GM18907 (cell line): ENCODE measurements at regions not wholly inside any gene's neighbourhood (a gene's known extent, or its start where the extent isn't known, plus 50 kb on each side); places are given as distances from the start of the nearest gene placed in this dataset.

Experiments
- ATAC-seq: cut with Tn5 transposase; IDR thresholded peaks from one replicate; pipeline ENCODE4 v1.9.1; 2021; ENCODE audit warnings: mild to moderate bottlenecking, moderate library complexity; ENCODE audit not compliant: unreplicated experiment

- no peak for ATAC-seq
Measured at GRCh38 chr6:44500074-44500473, 112.6 kb downstream of the CDC5L start.

- no peak for ATAC-seq
Measured at GRCh38 chr6:44503471-44503870, 116.0 kb downstream of the CDC5L start.

- ATAC-seq, result no peak
Measured at GRCh38 chr6:44504301-44504791, 116.8 kb downstream of the CDC5L start.

- no peak for ATAC-seq
Measured at GRCh38 chr6:44505751-44506150, 118.2 kb downstream of the CDC5L start.

- no peak for ATAC-seq
Measured at GRCh38 chr6:44507014-44507413, 119.5 kb downstream of the CDC5L start.

GRCh38 chr6:44508646-44509045, 121.1 kb downstream of the CDC5L start:
- ATAC-seq, result no peak

GRCh38 chr6:44511126-44511525, 123.6 kb downstream of the CDC5L start:
- no peak for ATAC-seq

GRCh38 chr6:44512868-44513741, 125.6 kb downstream of the CDC5L start:
- ATAC-seq, result no peak

- no peak for ATAC-seq
Measured at GRCh38 chr6:44514085-44514484, 126.6 kb downstream of the CDC5L start.

- ATAC-seq, result no peak
Measured at GRCh38 chr6:44514576-44515193, 127.2 kb downstream of the CDC5L start.

- ATAC-seq, result no peak
Measured at GRCh38 chr6:44522871-44523270, 135.4 kb downstream of the CDC5L start.

GRCh38 chr6:44524476-44525227, 137.1 kb downstream of the CDC5L start:
- no peak for ATAC-seq

GRCh38 chr6:44525761-44526351, 138.3 kb downstream of the CDC5L start:
- ATAC-seq, result no peak

- ATAC-seq, result no peak
Measured at GRCh38 chr6:44527181-44527580, 139.7 kb downstream of the CDC5L start.

- ATAC-seq, result no peak
Measured at GRCh38 chr6:44527583-44528369, 140.3 kb downstream of the CDC5L start.

GRCh38 chr6:44528370-44528644, 140.8 kb downstream of the CDC5L start:
- ATAC-seq, result no peak

GRCh38 chr6:44528716-44529115, 141.2 kb downstream of the CDC5L start:
- no peak for ATAC-seq

- no peak for ATAC-seq
Measured at GRCh38 chr6:44529146-44529905, 141.8 kb downstream of the CDC5L start.

GRCh38 chr6:44530209-44530909, 142.9 kb downstream of the CDC5L start:
- no peak for ATAC-seq
